ENCODE measurements at regions not wholly inside any gene's neighbourhood (a gene's known extent, or its start where the extent isn't known, plus 50 kb on each side); places are given as distances from the start of the nearest gene placed in this dataset.
"Not testable (repeated sequence)": the region's sequence is repeated elsewhere in the genome, so short reads cannot be mapped to it uniquely, and the experiment has no call there.

DNA sequence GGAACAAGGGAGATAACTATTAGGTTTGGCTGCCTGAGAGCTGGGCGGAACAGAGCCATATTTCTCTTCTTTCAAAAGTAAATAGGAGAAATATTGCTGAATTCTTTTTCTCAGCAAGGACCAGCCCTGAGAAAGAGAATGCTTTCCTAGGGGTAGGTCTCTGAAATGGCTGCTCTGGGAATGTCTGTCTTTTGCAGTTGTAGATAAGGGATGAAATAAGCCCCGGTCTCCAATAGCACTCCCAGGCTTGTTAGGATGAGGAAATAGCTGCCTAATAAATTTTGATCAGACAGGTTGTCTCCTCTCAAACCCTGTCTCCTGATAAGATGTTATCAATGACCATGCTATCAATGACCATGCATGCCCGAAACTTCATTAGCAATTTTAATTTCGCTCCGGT is 207.8 kb upstream of the KIT start:
- Histone ChIP-seq H3K27ac (no peak overlapping the region), H3K4me3 (ENCODE audit: low read depth, low read length) (no peak overlapping the region), H3K27me3 (replicated peaks) (no peaks in the 10 kb centered on the region), H3K36me3 (replicated peaks) (no peaks in the 10 kb centered on the region)
- DNase-seq, result no peak
- in situ Hi-C loops (cut with HindIII; ENCODE audit: low pct_ligation_motif_present, low sequenced_read_pairs), result no loop called here
- no peak for TF ChIP-seq CTCF (IDR thresholded peaks at IDR 0.05; ENCODE audit: low read depth, low read length, missing control alignments)

- in situ Hi-C loops (cut with HindIII; ENCODE audit: low pct_ligation_motif_present, low sequenced_read_pairs); H3K4me3 ChIP-seq (ENCODE audit: low read depth, low read length); H3K36me3 ChIP-seq (replicated peaks); DNase-seq; H3K27me3 ChIP-seq (replicated peaks); H3K27ac ChIP-seq: not testable (repeated sequence)
Observed at GRCh38 chr4:54466960-54467359, 190.8 kb upstream of the KIT start.

DNA sequence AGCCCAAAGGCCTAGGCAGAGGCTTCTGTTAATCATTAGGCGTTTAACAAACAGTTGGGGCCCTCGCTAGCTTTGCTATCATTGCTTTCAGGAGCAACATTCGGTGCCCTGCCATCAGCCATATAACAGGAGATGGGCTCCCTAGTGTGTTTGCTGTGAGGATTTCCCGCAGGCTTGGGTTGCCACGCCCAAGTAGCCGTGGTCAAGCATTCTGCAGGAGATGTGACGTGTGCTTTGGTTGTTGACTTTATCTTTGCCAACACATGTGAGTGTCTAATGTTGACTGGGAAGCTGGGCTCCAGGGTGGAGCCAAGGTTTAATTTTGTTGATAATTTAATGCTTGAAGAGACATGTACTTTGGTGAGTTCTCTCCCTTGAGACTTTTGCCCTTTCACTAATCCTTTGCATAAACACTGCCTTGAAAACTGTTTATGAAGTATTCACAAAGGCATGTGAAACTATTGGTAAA is 184.6 kb upstream of the KIT start:
- Histone ChIP-seq H3K4me3 (ENCODE audit: low read depth, low read length) (no peak overlapping the region), H3K27me3 (replicated peaks) (no peaks in the 10 kb centered on the region), H3K36me3 (replicated peaks) (no peaks in the 10 kb centered on the region), H3K27ac (no peak overlapping the region)
- TF ChIP-seq CTCF (IDR thresholded peaks at IDR 0.05; ENCODE audit: low read depth, low read length, missing control alignments), result no peak
- in situ Hi-C loops (cut with HindIII; ENCODE audit: low pct_ligation_motif_present, low sequenced_read_pairs), result no loop called here
- no peak for DNase-seq

DNA sequence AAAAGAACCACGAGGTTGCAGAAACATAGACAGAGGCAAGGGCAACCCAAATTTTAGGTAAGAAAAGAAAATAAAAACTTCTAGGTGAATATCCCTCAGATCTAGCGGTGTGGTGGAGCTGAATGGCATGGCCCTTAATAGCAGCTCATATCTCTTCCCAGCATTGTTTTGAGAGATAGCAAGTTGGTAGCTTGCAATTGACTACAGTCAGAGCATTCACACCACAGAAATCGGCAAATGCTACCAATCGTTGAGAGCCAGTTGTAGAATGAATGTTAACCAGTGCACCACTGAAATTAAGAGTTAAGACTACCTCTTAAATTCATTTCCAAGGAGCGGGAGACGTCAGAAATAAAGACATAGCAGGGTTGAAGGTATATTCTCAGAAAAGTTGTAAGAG is 184.0 kb upstream of the KIT start:
- no peak for DNase-seq
- no peak overlapping the region for H3K27ac ChIP-seq
- in situ Hi-C loops (cut with HindIII; ENCODE audit: low pct_ligation_motif_present, low sequenced_read_pairs), result no loop called here
- TF ChIP-seq CTCF (IDR thresholded peaks at IDR 0.05; ENCODE audit: low read depth, low read length, missing control alignments), result no peak
- no peak overlapping the region for H3K4me3 ChIP-seq (ENCODE audit: low read depth, low read length)
- no peaks in the 10 kb centered on the region for H3K36me3 ChIP-seq (replicated peaks)
- no peaks in the 10 kb centered on the region for H3K27me3 ChIP-seq (replicated peaks)

DNA sequence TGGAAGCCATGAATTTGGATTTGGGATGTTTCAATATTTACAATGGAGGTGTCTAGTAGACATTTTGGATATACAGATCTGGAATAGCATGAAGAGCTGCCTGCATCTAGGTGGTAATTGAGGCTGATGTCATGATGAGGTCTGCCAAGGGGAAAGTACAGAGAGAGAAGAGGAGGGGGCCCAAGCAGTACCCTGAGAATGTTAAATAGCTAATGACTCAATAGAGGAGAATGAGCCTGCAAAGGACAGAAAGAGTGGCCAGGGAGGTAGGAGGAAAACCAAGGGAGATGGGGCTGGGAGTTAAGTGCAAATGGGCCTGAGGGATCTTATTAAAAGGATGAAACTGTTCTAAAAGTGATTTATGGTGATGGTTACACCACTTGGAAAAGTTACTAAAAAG is 182.2 kb upstream of the KIT start:
- in situ Hi-C loops (cut with HindIII; ENCODE audit: low pct_ligation_motif_present, low sequenced_read_pairs), result no loop called here
- Histone ChIP-seq H3K27me3 (replicated peaks) (no peaks in the 10 kb centered on the region), H3K27ac (no peak overlapping the region), H3K4me3 (ENCODE audit: low read depth, low read length) (no peak overlapping the region), H3K36me3 (replicated peaks) (no peaks in the 10 kb centered on the region)
- no peak for DNase-seq
- no peak for TF ChIP-seq CTCF (IDR thresholded peaks at IDR 0.05; ENCODE audit: low read depth, low read length, missing control alignments)

GRCh38 chr4:54482529-54483200 is 175.1 kb upstream of the KIT start:
- DNase-seq, result peak; percentile 43
- Histone ChIP-seq H3K4me3 (ENCODE audit: low read depth, low read length) (no peak overlapping the region), H3K27me3 (replicated peaks) (no peaks in the 10 kb centered on the region), H3K27ac (no peak overlapping the region), H3K36me3 (replicated peaks) (no peaks in the 10 kb centered on the region)
- in situ Hi-C loops (cut with HindIII; ENCODE audit: low pct_ligation_motif_present, low sequenced_read_pairs), result no loop called here
- no peak for TF ChIP-seq CTCF (IDR thresholded peaks at IDR 0.05; ENCODE audit: low read depth, low read length, missing control alignments)
